Neural cell (in vitro differentiated cells): ENCODE measurements at regions not wholly inside any gene's neighbourhood (a gene's known extent, or its start where the extent isn't known, plus 50 kb on each side); places are given as distances from the start of the nearest gene placed in this dataset.

ENCODE experiments used
- EP300 ChIP-seq: fragments of 450-650 bp; conservative IDR thresholded peaks from 2 replicates; pipeline ENCODE4 v1.6.1; 2014; ENCODE audit warnings: antibody characterized with exemption, mild to moderate bottlenecking, moderate library complexity; ENCODE audit not compliant: poor library complexity, severe bottlenecking
- EZH2 ChIP-seq: fragments of 200-600, 300-800 bp; shearing (Covaris generic), sonication (generic); IDR thresholded peaks from 2 replicates; pipeline ENCODE4 v1.6.1; 2014; ENCODE audit warnings: antibody characterized with exemption, low read length, borderline replicate concordance, mild to moderate bottlenecking; ENCODE audit not compliant: insufficient read depth, poor library complexity, severe bottlenecking
- TF ChIP-seq, protein P1 (sequence below): fragments of 450-650 bp; IDR thresholded peaks from 2 replicates; pipeline ENCODE4 v1.5.1; 2014; ENCODE audit warnings: antibody characterized with exemption, mild to moderate bottlenecking, moderate library complexity; ENCODE audit not compliant: poor library complexity, severe bottlenecking

DNA sequence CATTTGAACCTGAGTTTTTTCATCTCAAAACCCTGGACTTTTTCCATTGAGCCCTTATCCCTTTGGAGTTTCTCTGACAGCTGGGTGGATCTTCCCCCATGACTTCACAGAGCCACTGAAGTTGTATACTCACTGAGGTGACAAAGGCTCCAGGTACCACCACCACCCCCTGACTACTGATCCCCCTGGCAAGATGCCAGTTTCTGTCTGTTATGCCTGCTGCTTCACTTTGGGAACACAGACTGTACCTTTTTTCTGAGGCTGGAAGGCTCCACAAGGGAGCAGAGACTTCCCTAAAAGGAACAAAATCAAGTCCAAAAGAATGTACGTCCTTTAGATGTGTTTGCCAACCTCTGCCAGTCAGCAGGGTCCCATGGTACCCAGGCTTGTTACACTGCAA, 160.3 kb upstream of the JADE1 start:
- TF ChIP-seq, protein P1, sequence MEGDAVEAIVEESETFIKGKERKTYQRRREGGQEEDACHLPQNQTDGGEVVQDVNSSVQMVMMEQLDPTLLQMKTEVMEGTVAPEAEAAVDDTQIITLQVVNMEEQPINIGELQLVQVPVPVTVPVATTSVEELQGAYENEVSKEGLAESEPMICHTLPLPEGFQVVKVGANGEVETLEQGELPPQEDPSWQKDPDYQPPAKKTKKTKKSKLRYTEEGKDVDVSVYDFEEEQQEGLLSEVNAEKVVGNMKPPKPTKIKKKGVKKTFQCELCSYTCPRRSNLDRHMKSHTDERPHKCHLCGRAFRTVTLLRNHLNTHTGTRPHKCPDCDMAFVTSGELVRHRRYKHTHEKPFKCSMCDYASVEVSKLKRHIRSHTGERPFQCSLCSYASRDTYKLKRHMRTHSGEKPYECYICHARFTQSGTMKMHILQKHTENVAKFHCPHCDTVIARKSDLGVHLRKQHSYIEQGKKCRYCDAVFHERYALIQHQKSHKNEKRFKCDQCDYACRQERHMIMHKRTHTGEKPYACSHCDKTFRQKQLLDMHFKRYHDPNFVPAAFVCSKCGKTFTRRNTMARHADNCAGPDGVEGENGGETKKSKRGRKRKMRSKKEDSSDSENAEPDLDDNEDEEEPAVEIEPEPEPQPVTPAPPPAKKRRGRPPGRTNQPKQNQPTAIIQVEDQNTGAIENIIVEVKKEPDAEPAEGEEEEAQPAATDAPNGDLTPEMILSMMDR: no peak
- TF ChIP-seq EP300: no peak
- TF ChIP-seq EZH2: no peak
